SK-MEL-5 (cell line): ENCODE measurements at regions not wholly inside any gene's neighbourhood (a gene's known extent, or its start where the extent isn't known, plus 50 kb on each side); places are given as distances from the start of the nearest gene placed in this dataset.
A peak's percentile ranks its signal among the peaks of the same experiment; 100 is the strongest.

ENCODE experiments used
- DNase-seq: peaks from one replicate; pipeline ENCODE4 v3.0.0-alpha.2; 2016; ENCODE audit warnings: low read depth, low spot score
- in situ Hi-C: cut with HindIII; loops from 2 replicates; pipeline ENCODE4 v1.10.0; 2016; ENCODE audit warnings: low sequenced_read_pairs, high pct_unique_total_duplicates, low pct_unique_long_range_greater_than_20kb

- no peak for DNase-seq
- in situ Hi-C loops, result no loop called here
These were observed 208.4 kb upstream of the CNR1 start for GRCh38 chr6:88374553-88374952.

- in situ Hi-C loops, result no loop called here
These were observed 205.3 kb upstream of the CNR1 start for GRCh38 chr6:88371480-88371879.

DNA sequence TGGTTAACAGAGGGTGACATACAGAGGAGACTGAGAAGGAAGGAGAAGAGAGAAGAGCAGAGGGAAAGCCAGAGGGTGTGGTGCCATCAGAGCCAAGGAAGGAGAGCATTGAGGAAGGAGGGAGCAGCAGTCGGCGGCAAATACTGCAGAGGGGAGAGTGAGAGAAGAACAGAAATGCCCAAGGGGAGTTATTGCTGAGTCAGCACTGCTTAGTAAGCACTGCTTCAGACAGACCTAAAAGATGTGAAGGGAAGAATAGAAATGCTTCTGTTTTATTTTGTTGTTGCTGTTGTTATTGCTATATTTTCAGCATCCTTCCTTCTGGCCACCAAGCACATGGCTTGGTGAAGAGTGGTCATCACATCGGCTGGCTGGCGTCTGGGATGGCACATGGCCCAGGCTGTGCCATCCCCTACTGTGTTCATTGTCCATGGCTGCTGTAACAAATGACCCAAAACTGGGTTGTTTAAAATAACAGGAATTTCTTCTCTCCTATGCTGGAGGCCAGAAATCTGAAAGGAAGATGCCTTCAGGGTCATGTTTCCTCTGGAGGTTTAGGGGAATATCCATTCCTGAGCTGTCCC is 204.1 kb upstream of the CNR1 start:
- DNase-seq, result no peak
- in situ Hi-C loops, result no loop called here

More at GRCh38 chr6:88371480-88371879, 205.3 kb upstream of the CNR1 start:
- no peak for DNase-seq

DNA sequence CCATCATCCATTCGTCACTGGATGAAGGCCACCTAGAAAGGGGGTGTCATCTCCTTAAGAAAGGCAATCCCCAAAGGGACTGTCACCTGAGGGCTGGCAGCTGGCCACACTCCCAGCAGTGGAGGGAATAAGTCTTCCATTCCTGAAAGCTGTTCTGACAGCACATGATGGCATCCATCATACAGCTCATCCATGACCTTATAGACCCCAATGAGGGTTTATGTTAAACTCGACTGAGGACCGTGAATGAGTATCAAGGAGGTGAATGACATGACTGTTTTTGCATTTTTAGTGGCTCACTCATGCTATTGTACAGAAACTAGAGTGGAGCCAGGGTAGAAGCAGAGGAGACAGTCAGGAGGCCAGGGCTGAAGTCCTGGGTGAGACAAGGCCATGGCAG is 203.1 kb upstream of the CNR1 start:
- in situ Hi-C loops, result no loop called here
- no peak for DNase-seq

DNA sequence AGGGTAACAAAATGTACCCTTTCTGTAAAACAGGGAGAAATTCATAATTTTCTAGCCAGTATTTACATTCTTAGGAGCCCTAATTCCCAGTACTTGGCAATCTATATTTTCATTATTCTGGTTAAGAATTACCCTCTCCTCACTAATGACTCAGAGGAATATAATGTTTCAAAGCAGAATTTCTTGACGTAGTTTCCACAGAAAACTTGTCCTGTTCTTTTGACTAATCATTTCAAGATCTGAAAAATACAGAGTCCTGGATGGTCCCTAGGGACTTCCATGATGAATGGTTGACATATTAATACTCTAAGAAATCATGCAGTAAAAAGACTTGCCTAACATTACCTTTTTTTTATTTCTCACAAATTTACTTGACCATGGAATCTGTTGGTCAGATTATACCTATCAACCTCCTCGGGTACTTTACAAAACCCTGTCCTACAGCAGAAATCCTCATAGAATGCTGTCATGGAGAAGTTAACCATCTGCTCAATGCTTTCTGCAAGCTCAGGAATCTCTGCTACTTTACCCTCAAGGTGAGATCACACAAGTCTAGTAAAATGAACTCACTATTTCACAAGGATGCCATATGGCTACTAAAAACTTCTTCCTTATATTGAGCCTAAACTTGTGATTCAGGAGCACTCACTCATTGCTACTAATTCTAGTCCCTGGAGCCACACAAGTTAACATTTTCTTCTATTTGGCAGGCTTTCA is 202.1 kb upstream of the CNR1 start:
- in situ Hi-C loops, result no loop called here
- DNase-seq, result no peak

DNA sequence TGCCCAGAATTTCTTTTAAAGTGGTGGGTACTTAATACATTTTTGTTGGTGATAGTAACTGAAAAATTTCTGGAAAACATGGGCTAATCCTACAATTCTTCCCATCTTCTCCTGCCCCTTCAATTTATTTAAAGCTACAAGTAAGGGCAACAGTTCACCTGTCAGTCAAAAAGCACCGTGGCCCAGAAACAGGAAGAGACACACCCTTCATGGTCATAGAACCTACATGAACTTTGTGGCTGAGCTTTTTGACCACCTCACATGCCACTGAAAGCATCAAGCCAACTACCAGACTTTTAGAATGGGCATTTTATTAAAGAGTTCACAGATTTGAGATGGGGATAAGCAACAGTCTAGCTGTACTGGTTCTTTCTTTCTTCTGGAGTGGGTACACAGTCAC is 201.1 kb upstream of the CNR1 start:
- no peak for DNase-seq

DNA sequence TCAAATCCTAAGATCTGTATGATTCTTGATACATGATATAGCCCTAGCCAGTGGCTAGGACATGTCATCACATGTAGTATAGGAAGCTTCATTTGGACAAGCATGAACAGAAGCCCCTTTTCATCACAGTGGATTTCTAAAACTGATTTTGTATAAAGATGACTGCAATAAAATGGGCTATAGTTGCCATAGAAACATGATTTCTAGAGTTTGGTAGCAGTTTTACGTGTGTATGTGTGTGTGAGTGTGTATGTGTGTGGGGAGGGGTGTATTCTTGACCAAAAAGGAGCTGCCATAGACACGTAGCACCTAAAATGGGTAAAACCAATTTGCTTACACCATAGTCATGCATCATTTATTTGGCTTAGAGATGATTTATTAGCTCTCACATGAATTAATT is 200.5 kb upstream of the CNR1 start:
- DNase-seq, result no peak
- in situ Hi-C loops, result no loop called here

More for the DNA sequence above, 201.1 kb upstream of the CNR1 start:
- in situ Hi-C loops, result no loop called here

DNA sequence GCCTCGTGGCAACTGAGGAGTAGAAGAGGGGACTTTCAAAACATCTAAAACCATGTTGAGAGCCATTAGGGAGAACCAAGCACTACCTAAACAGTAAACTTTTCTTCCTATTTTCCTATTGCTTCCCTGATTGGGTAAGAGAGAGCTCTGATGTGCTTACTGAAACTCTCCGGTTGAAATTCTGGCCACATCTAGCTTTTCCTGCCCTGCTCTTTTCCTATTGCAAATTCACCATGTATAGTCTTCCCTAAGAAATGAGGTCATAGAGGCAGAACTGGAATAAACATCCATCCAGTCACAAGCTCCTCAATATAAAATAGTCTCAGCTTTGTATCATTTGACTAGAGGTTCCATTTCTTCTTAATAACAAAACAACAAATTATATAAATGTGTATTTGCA is 199.5 kb upstream of the CNR1 start:
- no peak for DNase-seq
- in situ Hi-C loops, result no loop called here

GRCh38 chr6:88365230-88365629 is 199.1 kb upstream of the CNR1 start:
- in situ Hi-C loops, result no loop called here
- DNase-seq, result no peak

DNA sequence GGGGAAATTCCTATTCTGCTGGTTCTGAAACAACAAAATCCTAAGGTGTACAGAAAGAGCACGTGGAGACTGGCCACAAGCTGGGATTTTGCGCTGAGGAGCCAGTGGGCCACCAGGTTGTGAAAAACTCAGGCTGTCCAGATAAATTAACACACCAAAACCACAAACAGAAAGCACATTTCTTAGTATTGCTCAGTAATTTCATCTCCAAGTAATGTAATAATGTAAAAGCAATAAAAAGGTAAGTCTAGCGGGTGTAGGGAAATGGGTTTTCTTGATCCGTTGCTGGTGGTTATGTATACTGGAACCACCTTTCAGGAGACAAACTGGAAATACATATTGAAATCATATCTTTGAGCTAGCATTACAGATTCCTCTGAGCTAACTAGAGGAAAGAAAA is 195.6 kb upstream of the CNR1 start:
- in situ Hi-C loops, result no loop called here
- DNase-seq, result no peak

GRCh38 chr6:88361298-88361697 is 195.2 kb upstream of the CNR1 start:
- DNase-seq, result no peak
- in situ Hi-C loops, result no loop called here

GRCh38 chr6:88360203-88360797 is 194.2 kb upstream of the CNR1 start:
- in situ Hi-C loops, result no loop called here
- no peak for DNase-seq

- peak; percentile 16 for DNase-seq
- in situ Hi-C loops, result no loop called here
These were observed 193.5 kb upstream of the CNR1 start for GRCh38 chr6:88359530-88360202.

DNA sequence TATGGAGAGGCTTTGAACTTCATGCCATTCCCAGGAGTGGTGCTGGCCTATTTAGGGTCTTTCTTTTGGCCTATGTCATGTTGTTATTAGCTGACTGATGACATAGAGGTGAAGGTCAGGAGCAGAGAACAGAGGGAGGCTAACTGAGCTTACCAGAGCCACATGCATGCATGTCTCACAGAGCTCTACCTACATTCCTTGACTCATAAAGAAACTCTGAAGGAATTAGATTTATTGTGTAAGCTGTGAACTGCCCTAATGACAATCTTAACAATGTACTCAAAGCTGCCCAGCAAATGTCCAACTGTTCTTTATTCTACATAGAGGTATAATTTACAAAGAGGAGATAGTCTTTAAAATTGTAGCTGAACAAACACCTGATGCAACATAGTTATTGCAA is 192.7 kb upstream of the CNR1 start:
- in situ Hi-C loops, result no loop called here
- DNase-seq, result no peak

GRCh38 chr6:88349511-88349910 is 183.4 kb upstream of the CNR1 start:
- in situ Hi-C loops, result no loop called here
- no peak for DNase-seq

- no peak for DNase-seq
- in situ Hi-C loops, result no loop called here
These were observed 176.2 kb upstream of the CNR1 start for GRCh38 chr6:88342336-88342735.

GRCh38 chr6:88339761-88340160 is 173.6 kb upstream of the CNR1 start:
- DNase-seq, result no peak
- in situ Hi-C loops, result no loop called here

DNA sequence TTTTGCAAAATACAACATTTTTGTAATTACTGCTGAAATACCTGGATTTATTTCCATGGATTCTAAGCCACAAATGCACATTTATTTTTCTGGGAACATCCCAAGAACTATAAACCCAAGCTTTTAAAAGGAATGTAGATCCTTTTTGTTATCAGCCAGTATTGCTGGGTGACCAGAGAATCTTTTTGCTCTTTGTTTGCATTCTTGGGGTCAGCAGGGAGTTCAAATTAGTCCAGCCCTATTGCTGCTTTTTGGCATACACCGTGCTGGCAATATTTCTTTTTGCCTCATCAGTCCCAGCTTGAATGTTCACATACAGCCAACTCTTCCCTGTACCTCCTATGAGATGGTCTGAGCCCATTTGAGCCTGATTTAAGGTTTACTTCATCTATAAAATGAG is 155.2 kb upstream of the CNR1 start:
- in situ Hi-C loops, result no loop called here
- no peak for DNase-seq

- in situ Hi-C loops, result no loop called here
- DNase-seq, result no peak
These were observed 145.4 kb upstream of the CNR1 start for GRCh38 chr6:88311561-88311960.
